Ovary (tissue), 7 donors: ENCODE measurements at regions not wholly inside any gene's neighbourhood (a gene's known extent, or its start where the extent isn't known, plus 50 kb on each side); places are given as distances from the start of the nearest gene placed in this dataset.

Experiments
- DNase-seq, 5 donors: peaks; one replicate each; pipeline ENCODE4 v3.0.0-alpha.2; 2019 to 2020
- H3K27ac ChIP-seq, 2 donors: fragments of 200-600 bp; one replicate each; pipeline versions ENCODE4 v1.5.1 to v1.8.0; 2019 to 2022
- H3K27me3 ChIP-seq: fragments of 200-600 bp; one replicate; pipeline ENCODE4 v1.8.0; 2022
- H3K36me3 ChIP-seq: fragments of 200-600 bp; sonication (generic); one replicate; pipeline ENCODE4 v1.5.1; 2019
- H3K4me1 ChIP-seq: one replicate; pipeline ENCODE4 v1.8.1; 2013; ENCODE audit warnings: mild to moderate bottlenecking, moderate library complexity; ENCODE audit not compliant: insufficient read depth
- H3K4me3 ChIP-seq: fragments of 200-600 bp; sonication (generic); one replicate; pipeline ENCODE4 v1.5.1; 2017
- H3K9me3 ChIP-seq, 2 donors: fragments of 200-600 bp in 1 of 2; sonication (generic) in 1 of 2; one replicate each; pipeline versions ENCODE4 v1.5.1 to v1.8.1; 2013 to 2019; ENCODE audit warnings: mild to moderate bottlenecking in 1 of 2, moderate library complexity in 1 of 2
- EP300 ChIP-seq: sonication (generic); formaldehyde crosslinking; IDR thresholded peaks from one replicate; pipeline ENCODE4 v1.6.1; 2017; ENCODE audit warnings: antibody characterized with exemption
- POLR2A ChIP-seq: fragments of 450-650 bp; IDR thresholded peaks from one replicate; pipeline ENCODE4 v1.6.1; 2017; ENCODE audit warnings: antibody characterized with exemption, mild to moderate bottlenecking, moderate library complexity
- WGBS, 3 donors: extraction: QIAGEN DNeasy Blood & Tissue Kit in 1 of 3; methylation state at CpG; one replicate each; pipeline versions ENCODE4 v1.1.5 to v1.1.7; 2013 to 2017; 5-methylcytosine and 5-hydroxymethylcytosine counted together
- intact Hi-C, 4 donors: fragments of 100-400 bp; cut with DNase I; formaldehyde crosslinking; loops; one replicate each; pipeline versions ENCODE4 v1.11.0 to v1.15.1; 2022 to 2023
- TF ChIP-seq, protein P1 (sequence below), 3 donors: fragments of 450-650 bp in 2 of 3; fragments of 200-600 bp in 1 of 3; IDR thresholded peaks; one replicate each; pipeline versions ENCODE4 v1.5.1 to v1.8.0; 2016 to 2022; ENCODE audit warnings: antibody characterized with exemption in 3 of 3, mild to moderate bottlenecking in 1 of 3
- donor health status: DM: no; HTN: no; CAD: no; lungs with moderate emphysema.
- donor health status: DM: no; HTN: no; CAD: no.
- donor health status: Bipolar disorder and iron deficiency.
- donor health status: DM: no; HTN: no; CAD: no.
- donor health status: DM: yes; HTN: yes; CAD: no.

DNA sequence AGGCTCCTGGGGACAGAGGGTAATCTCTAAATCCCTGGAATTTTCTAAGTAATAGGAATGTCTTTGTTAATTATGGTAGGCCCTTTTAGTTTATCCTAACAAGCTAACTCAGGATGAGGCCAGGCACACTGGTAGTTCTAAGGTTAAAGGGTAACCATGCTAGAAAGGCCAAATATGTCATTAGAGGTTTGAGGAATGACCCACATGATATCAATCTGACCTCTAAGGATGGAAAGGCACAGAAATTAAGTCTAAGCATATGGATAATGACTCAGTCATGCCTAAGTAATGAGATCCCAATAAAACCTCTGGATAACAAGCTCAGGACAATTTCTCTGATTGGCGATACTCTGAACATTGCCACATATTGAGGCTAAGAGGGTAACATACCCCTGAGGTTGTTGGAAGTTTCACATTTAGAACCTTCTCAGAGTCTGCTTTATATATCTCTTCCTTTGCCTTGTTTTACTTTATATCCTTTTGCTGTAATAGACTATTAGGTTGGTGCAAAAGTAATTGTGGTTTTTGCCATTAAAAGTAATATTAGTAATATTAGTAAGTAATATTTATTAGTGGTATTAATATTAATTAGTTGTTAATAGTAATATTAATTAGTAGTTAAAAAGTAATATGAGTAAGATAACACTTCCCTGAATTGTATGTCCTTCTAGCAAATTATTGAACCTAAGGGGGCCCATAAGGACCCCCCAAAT is 806.3 kb upstream of the GCFC2 start:
- intact Hi-C loops = no loop called here
- H3K9me3 ChIP-seq = no peaks in the 10 kb centered on the region
- H3K4me3 ChIP-seq = no peak overlapping the region
- TF ChIP-seq POLR2A = no peak
- TF ChIP-seq, protein P1, sequence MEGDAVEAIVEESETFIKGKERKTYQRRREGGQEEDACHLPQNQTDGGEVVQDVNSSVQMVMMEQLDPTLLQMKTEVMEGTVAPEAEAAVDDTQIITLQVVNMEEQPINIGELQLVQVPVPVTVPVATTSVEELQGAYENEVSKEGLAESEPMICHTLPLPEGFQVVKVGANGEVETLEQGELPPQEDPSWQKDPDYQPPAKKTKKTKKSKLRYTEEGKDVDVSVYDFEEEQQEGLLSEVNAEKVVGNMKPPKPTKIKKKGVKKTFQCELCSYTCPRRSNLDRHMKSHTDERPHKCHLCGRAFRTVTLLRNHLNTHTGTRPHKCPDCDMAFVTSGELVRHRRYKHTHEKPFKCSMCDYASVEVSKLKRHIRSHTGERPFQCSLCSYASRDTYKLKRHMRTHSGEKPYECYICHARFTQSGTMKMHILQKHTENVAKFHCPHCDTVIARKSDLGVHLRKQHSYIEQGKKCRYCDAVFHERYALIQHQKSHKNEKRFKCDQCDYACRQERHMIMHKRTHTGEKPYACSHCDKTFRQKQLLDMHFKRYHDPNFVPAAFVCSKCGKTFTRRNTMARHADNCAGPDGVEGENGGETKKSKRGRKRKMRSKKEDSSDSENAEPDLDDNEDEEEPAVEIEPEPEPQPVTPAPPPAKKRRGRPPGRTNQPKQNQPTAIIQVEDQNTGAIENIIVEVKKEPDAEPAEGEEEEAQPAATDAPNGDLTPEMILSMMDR (IDR thresholded peaks at IDR 0.05) = no peak
- TF ChIP-seq EP300 = no peak
- no peaks in the 10 kb centered on the region for H3K4me1 ChIP-seq
- H3K27me3 ChIP-seq = no peaks in the 10 kb centered on the region
- H3K27ac ChIP-seq = no peak overlapping the region
- no peak for DNase-seq
- WGBS, 3 donors = 98 to 100% (median 100%) methylated on average over 1 of the region's 1 CpG
- no peaks in the 10 kb centered on the region for H3K36me3 ChIP-seq

DNA sequence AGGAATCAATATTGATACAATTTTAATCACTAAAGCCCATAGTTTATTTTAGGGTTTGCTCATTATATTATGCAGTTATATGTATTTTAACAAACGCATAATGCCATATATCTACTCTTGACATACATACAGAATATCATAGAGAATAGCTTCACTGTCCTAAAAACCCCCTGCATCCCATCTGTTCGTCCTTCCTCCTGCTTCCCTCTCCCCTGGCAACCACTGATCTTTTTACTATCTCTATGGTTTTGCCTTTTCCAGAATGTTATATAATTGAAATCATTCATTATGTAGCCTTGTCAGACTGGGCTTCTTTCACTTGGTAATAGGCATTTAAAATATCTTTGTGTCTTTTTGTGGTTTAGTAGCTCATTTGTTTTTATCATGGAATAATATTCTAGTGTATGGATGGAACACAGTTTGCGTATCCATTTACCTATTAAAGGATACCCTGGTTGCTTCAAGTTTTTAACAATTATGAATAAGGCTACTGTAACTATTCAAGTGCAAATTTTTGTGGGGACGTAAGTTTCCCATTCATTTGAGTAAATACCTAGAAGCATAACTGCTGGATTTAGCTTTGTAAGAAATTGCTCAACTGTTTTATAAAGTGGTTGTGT is 801.6 kb upstream of the GCFC2 start:
- H3K27me3 ChIP-seq = no peaks in the 10 kb centered on the region
- no peaks in the 10 kb centered on the region for H3K36me3 ChIP-seq
- no peak overlapping the region for H3K27ac ChIP-seq
- H3K4me3 ChIP-seq = no peak overlapping the region
- DNase-seq = no peak
- H3K4me1 ChIP-seq = no peaks in the 10 kb centered on the region
- no peaks in the 10 kb centered on the region for H3K9me3 ChIP-seq
- WGBS, 3 donors = 43 to 68% (median 63%) methylated on average over 4 of the region's 4 CpGs
- TF ChIP-seq, protein P1 (IDR thresholded peaks at IDR 0.05) = no peak
- TF ChIP-seq POLR2A = no peak
- no peak for TF ChIP-seq EP300
- intact Hi-C loops = no loop called here

DNA sequence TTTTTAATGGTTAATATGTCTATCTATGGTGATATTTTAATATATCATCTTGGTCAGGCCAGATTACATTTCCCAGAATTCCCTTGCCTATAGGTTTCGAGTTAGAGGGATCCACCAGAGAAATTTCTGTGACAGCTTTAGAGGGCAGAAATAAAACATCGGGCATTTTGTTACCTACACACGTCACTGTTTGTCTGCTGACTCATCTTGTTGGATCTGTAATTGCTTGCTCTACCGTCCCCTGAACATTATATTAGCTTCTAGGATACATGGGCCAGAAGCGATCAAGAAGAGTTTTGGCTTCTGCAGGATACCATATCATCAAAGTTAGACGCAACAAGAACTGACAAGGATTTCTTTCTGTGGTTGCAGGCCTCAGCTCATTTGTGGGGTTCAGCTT is 795.8 kb upstream of the GCFC2 start:
- TF ChIP-seq EP300 = no peak
- TF ChIP-seq, protein P1 (IDR thresholded peaks at IDR 0.05) = no peak
- TF ChIP-seq POLR2A = no peak
- DNase-seq = no peak
- no peaks in the 10 kb centered on the region for H3K36me3 ChIP-seq
- WGBS, 3 donors = 79 to 87% (median 84%) methylated on average over 6 of the region's 6 CpGs
- no peak overlapping the region for H3K27ac ChIP-seq
- H3K9me3 ChIP-seq = no peaks in the 10 kb centered on the region
- no peaks in the 10 kb centered on the region for H3K27me3 ChIP-seq
- intact Hi-C loops = no loop called here
- H3K4me1 ChIP-seq = no peaks in the 10 kb centered on the region
- H3K4me3 ChIP-seq = no peak overlapping the region

DNA sequence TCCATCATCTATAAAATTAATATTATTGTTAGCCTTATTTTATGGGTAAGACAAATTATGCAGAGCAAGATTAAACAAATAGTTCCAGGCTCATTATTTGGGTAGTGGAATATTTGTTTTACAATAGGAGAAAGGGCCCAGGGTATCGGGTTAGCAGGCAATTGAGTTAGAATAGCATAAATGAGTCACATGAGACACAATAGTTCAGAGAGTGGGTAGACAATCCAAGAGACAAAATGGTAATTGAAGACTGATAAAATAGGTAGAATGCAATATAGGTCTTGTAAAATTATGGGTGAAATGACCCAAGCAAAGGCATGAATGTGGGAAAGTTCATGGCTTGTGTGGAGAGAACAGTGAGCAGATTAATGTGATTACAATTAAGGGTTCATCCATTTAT is 790.9 kb upstream of the GCFC2 start:
- DNase-seq = no peak
- H3K27me3 ChIP-seq = no peaks in the 10 kb centered on the region
- TF ChIP-seq EP300 = no peak
- no peak for TF ChIP-seq POLR2A
- TF ChIP-seq, protein P1 (IDR thresholded peaks at IDR 0.05) = no peak
- no peaks in the 10 kb centered on the region for H3K36me3 ChIP-seq
- intact Hi-C loops = no loop called here
- WGBS, 3 donors = 81 to 93% (median 91%) methylated on average over 1 of the region's 1 CpG
- no peaks in the 10 kb centered on the region for H3K4me1 ChIP-seq
- no peak overlapping the region for H3K27ac ChIP-seq
- no peaks in the 10 kb centered on the region for H3K9me3 ChIP-seq
- H3K4me3 ChIP-seq = no peak overlapping the region
